Glutamatergic neuron (in vitro differentiated cells): ENCODE measurements at regions not wholly inside any gene's neighbourhood (a gene's known extent, or its start where the extent isn't known, plus 50 kb on each side); places are given as distances from the start of the nearest gene placed in this dataset.

ENCODE experiments used
- DNase-seq: peaks from one replicate; pipeline ENCODE4 v3.0.0; 2022
- H3K27ac Mint-ChIP-seq: one replicate; pipeline ENCODE4 v1.8.0; 2020; ENCODE audit warnings: mild to moderate bottlenecking, mixed read lengths, inconsistent platforms; ENCODE audit not compliant: unreplicated experiment
- H3K27me3 Mint-ChIP-seq: one replicate; pipeline ENCODE4 v1.8.0; 2020; ENCODE audit warnings: mild to moderate bottlenecking, moderate library complexity, mixed read lengths, inconsistent platforms; ENCODE audit not compliant: unreplicated experiment
- H3K36me3 Mint-ChIP-seq: one replicate; pipeline ENCODE4 v1.8.0; 2020; ENCODE audit warnings: mild to moderate bottlenecking, mixed read lengths, inconsistent platforms; ENCODE audit not compliant: unreplicated experiment
- H3K4me1 Mint-ChIP-seq: one replicate; pipeline ENCODE4 v1.8.0; 2020; ENCODE audit warnings: mild to moderate bottlenecking, low read depth, mixed read lengths, inconsistent platforms; ENCODE audit not compliant: unreplicated experiment
- H3K4me3 Mint-ChIP-seq: one replicate; pipeline ENCODE4 v1.8.0; 2020; ENCODE audit warnings: mild to moderate bottlenecking, mixed read lengths, inconsistent platforms; ENCODE audit not compliant: unreplicated experiment
- H3K9me3 Mint-ChIP-seq: one replicate; pipeline ENCODE4 v1.8.0; 2020; ENCODE audit warnings: mild to moderate bottlenecking, moderate library complexity, mixed read lengths, inconsistent platforms; ENCODE audit not compliant: unreplicated experiment
- CTCF ChIP-seq: fragments of 200-600 bp; sonication (generic); IDR thresholded peaks from one replicate; pipeline ENCODE4 v1.5.0; 2021; ENCODE audit not compliant: partially characterized antibody, unreplicated experiment

GRCh38 chr6:99030915-99031314 lies 83.2 kb upstream of the FBXL4 start:
- no peak for DNase-seq
- Mint-ChIP-seq H3K4me1 (peaks cover 11% of the 10 kb centered on the region), H3K4me3 (no peak overlapping the region), H3K36me3 (peaks cover 15% of the 10 kb centered on the region), H3K27ac (no peak overlapping the region), H3K27me3 (peaks cover 2% of the 10 kb centered on the region), H3K9me3 (peaks cover 9% of the 10 kb centered on the region)
- TF ChIP-seq CTCF = no peak

GRCh38 chr6:99026135-99026534 lies 78.4 kb upstream of the FBXL4 start:
- DNase-seq = no peak
- Mint-ChIP-seq H3K9me3 (peaks cover 9% of the 10 kb centered on the region), H3K4me1 (no peaks in the 10 kb centered on the region), H3K27me3 (peaks cover 2% of the 10 kb centered on the region), H3K4me3 (no peak overlapping the region), H3K27ac (no peak overlapping the region), H3K36me3 (peaks cover 18% of the 10 kb centered on the region)
- no peak for TF ChIP-seq CTCF

GRCh38 chr6:99024089-99024488 lies 76.3 kb upstream of the FBXL4 start:
- Mint-ChIP-seq H3K4me3 (no peak overlapping the region), H3K9me3 (peaks cover 9% of the 10 kb centered on the region), H3K4me1 (peaks cover 1% of the 10 kb centered on the region), H3K36me3 (peaks cover 18% of the 10 kb centered on the region), H3K27me3 (peaks cover 4% of the 10 kb centered on the region), H3K27ac (no peak overlapping the region)
- no peak for TF ChIP-seq CTCF
- DNase-seq = no peak

- Mint-ChIP-seq H3K9me3 (peaks cover 9% of the 10 kb centered on the region), H3K36me3 (peaks cover 15% of the 10 kb centered on the region), H3K27ac (no peak overlapping the region), H3K27me3 (peaks cover 6% of the 10 kb centered on the region), H3K4me3 (no peak overlapping the region), H3K4me1 (peaks cover 15% of the 10 kb centered on the region)
- TF ChIP-seq CTCF = no peak
- no peak for DNase-seq
Measured at GRCh38 chr6:99022039-99022609, 74.4 kb upstream of the FBXL4 start.

- H3K9me3 Mint-ChIP-seq = no peaks in the 10 kb centered on the region
- peaks cover 18% of the 10 kb centered on the region for H3K4me1 Mint-ChIP-seq
- H3K36me3 Mint-ChIP-seq = no peaks in the 10 kb centered on the region
- peaks cover 4% of the 10 kb centered on the region for H3K27me3 Mint-ChIP-seq
- no peak for DNase-seq
- H3K27ac Mint-ChIP-seq = no peak overlapping the region
- no peak overlapping the region for H3K4me3 Mint-ChIP-seq
- TF ChIP-seq CTCF = no peak
Measured at GRCh38 chr6:99019381-99019780, 71.6 kb upstream of the FBXL4 start.
